UCSD-AML1 (cell line): ENCODE measurements at regions not wholly inside any gene's neighbourhood (a gene's known extent, or its start where the extent isn't known, plus 50 kb on each side); places are given as distances from the start of the nearest gene placed in this dataset.
"Not testable (repeated sequence)": the region's sequence is repeated elsewhere in the genome, so short reads cannot be mapped to it uniquely, and the experiment has no call there.

ENCODE experiments used
- DNase-seq: peaks from one replicate; lab custom pipeline; 2025; ENCODE audit not compliant: unreplicated experiment; lab: John Stamatoyannopoulos, UW

GRCh38 chr14:104230946-104231345, 92.6 kb downstream of the KIF26A start:
- DNase-seq, result no peak

DNA sequence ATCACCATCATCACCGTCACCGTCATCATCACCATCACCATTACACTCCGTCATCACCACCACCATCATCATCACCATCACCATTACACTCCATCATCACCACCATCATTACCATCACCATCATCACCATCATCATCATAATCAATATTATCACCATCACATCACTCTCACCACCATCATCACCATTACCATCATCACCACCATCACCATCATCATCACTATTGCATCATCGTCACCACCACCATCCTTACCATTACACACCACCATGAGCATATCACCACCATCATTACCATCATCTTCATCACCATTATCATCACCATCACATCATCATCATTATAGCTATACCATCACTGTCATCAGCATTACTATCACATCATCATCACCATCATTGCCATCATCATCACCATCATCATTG, 93.7 kb downstream of the KIF26A start:
- DNase-seq, result no peak

DNA sequence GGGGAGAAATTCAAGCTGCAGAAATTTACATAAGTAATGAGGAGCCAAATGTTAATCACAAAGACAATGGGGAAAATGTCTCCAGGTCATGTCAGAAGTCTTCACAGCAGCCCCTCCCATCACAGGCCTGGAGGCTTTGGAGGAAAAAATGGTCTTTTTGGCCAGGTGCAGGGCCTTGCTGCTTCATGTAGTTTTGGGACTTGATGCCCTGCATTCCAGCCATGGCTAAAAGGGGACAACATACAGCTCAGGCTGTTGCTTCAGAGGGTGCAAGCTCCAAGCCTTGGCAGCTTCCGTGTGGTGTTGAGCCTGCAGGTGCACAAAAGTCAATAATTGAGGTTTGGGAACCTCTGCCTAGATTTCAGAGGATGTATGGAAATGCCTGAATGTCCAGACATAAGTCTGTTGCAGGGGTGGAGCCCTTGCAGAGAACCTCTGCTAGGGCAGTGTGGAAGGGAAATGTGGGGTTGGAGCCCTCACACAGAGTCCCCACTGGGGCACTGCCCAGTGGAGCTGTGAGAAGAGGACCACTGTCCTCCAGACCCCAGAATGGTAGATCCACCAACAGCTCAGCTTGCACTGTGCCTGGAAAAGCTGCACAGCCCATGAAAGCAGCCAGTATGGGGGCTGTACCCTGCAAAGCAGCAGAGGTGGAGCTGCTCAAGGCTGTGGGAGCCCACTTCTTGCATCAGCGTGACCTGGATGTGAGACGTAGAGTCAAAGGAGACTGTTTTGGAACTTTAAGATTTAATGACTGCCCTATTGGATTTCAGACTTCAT, 95.8 kb downstream of the KIF26A start:
- not testable (repeated sequence) for DNase-seq

DNA sequence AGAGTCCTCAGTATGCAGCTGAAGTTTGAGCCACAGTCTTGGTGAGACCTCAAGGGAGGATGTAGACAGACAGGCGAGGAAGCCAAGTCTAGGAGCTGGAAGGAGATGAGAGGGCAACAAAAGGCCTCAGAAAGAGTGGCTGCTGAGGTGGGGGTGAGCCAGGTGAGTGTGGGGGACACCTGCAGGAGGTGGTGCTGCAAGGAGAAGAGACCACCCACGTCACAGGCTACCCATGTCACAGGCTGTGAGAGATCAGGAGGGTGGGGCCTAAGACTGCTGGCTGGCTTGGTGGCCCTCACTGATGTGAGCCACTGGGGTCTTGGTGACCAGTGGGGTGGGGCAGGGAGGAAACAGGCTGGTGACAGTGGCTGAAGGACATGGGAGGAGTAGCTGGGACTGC, 97.3 kb downstream of the KIF26A start:
- DNase-seq, result no peak

GRCh38 chr14:104237651-104238423, 99.5 kb downstream of the KIF26A start:
- DNase-seq, result no peak

- DNase-seq, result no peak
Measured at GRCh38 chr14:104238424-104239184, 100.2 kb downstream of the KIF26A start.

GRCh38 chr14:104239185-104239775, 100.9 kb downstream of the KIF26A start:
- DNase-seq, result no peak

GRCh38 chr14:104239861-104240301, 101.5 kb downstream of the KIF26A start:
- DNase-seq, result no peak

- DNase-seq, result no peak
Measured at GRCh38 chr14:104240434-104241157, 102.2 kb downstream of the KIF26A start.

DNA sequence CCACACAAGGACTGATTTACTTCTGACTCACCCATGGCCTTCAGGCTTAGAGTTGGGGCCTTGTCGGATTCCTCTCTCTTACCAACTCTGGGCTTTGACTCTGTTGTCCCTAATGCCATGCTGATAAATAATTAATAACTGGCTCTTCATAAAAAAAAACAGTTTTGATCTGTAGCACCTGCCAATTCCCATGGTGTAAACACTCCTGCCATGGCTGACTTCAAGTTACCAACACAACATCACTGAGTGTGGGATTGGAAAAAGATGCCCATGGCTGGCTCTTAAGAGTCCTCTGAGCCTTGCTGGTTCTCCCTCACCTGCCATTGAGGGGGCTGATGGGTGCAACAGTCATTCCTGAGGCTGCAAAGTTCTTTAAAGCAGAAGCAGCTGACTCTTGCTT, 104.8 kb downstream of the KIF26A start:
- no peak for DNase-seq

- DNase-seq, result no peak
Measured at GRCh38 chr14:104244221-104245011, 106.0 kb downstream of the KIF26A start.

DNA sequence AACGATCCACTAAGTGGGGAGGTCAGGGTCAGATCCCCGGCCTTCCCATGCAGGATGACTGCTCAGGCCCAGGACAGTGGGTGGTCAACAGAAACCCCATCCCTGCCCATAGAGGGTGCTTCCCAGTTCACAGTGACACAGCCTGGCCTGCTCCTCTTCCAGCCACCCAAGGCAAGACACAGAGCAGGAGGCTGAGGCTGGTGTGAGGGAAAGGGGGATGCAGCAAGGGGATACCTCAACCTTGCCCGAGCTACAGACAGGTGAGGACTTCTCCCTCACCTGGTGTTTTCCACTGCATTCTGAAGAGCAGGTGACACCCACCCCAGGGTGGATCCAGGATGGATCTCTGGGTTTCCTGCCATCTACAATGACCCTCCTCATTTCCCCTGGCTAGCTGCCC, 106.7 kb downstream of the KIF26A start:
- DNase-seq, result no peak

GRCh38 chr14:104245723-104246122, 107.3 kb downstream of the KIF26A start:
- no peak for DNase-seq

DNA sequence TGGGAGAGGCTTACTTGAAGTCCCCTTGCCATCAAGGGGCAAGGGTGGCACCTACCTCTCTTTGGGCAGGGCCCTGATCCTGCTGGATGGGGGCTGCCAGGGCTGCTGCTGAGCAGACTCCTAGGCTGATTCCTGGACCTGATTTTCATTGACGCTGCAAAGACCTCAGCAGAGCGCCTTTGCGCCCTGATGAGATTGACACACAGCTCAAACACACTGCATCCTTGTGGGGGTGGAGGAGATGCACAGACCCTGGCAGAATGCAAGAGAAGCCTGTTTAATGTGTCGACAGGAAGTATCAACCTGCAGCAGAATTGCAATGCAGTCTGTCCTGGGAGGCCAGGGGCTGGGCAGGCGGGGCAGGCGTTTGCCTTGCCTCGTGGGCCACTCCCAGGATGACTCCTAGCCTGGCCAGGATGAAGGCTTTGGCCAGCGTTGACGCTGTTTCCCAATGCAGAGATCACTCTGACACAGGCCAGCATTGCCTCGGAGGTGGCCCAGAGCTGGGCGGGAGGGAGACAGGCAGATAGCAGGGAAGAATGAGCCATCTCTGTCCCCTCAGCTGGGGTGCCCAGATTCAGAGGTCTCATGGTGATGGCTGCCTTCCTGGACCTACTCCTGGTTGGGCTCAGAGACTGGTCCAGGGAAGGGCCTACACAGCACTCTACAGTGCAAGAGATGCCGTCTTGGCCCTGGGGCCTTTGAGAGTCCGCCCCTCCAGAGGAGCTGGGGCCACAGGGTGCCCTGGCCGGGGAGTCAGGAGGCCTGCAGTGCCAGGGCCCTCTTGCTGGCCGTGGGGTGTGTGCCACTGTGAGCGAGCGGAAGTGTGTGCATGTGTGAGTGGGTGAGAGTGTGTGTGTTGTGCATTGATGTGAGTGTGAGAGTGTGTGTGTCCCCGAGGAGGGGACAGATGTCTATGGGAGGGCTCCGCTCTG, 108.3 kb downstream of the KIF26A start:
- DNase-seq, result no peak

GRCh38 chr14:104247336-104248202, 109.2 kb downstream of the KIF26A start:
- no peak for DNase-seq

DNA sequence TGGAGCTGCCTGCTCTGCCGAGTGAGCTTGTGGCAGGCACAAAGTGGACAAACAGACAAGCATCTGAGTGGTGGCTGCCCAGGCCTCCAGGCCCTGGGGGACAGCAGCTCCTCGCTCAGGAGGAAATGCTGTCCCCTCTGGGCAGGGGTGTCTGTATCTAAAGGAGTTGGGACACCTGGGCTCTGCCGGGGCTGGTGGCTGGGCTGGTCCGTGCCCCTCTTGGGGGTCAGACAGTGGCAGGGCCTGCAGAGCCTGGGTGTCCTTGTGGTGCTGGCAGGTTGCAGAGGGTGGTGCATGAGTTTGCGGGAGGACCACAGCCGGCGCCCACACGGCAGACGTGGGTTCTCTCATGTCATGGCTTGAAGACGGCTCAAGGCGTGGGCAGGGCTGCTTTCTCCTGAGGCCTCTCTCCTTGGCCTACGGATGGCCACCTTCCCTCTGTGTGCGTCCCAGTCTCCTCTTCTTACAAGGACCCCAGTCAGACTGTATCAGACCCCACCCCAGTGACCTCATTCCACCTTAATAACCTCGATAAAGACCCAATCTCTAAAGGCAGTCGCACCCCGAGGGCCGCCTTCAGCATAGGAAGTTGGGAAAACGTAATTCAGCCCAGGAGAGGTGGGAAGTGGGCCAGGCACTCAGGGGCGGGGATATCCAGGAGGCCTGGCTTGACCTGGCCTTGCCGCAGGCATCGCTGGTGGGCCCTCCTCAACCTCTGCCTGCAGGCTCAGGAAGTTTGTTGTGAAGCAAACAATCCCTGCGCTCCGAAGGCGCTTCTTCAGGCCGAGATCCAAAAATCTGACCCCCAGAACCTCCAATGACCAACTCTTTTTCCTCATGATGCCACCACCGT, 110.0 kb downstream of the KIF26A start:
- no peak for DNase-seq

DNA sequence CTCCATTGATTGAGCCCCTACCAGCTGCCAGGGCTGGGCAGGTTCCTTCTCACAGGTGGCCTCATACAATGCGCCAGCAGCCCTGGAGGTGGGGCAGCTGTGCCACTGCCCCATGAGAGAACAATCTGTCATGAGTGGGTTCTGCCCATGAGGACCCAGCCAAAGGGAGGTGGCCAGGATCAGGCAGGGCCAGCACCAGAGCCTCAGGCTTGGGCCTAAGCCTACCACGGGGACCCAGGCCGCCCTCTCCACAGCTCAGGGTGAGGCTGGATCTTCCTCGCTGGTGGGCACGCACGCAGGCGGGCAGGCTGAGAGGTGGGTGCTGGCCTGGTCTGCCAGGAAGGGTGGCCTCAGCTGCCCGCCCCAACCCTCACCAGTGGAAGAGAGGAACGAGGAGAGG, 110.7 kb downstream of the KIF26A start:
- DNase-seq, result no peak
